Prostate gland (tissue), 2 donors: ENCODE measurements at regions not wholly inside any gene's neighbourhood (a gene's known extent, or its start where the extent isn't known, plus 50 kb on each side); places are given as distances from the start of the nearest gene placed in this dataset.

Source experiments
- POLR2A ChIP-seq: fragments of 450-650 bp; IDR thresholded peaks from one replicate; pipeline ENCODE4 v1.6.1; 2016; ENCODE audit warnings: antibody characterized with exemption, mild to moderate bottlenecking
- POLR2AphosphoS5 ChIP-seq: sonication (generic); formaldehyde crosslinking; IDR thresholded peaks from one replicate; pipeline ENCODE4 v1.6.1; 2017; ENCODE audit warnings: antibody characterized with exemption
- TF ChIP-seq, protein P1 (sequence below), 4 experiments: fragments of 200-600 bp in 2 of 4; fragments of 450-650 bp in 2 of 4; sonication (generic) in 2 of 4; IDR thresholded peaks; 1 replicate in 3 of 4; 2 replicates in 1 of 4; pipeline ENCODE4 v1.5.1; 2016 to 2019; ENCODE audit warnings: antibody characterized with exemption in 4 of 4, mild to moderate bottlenecking in 2 of 4, moderate library complexity in 2 of 4

DNA sequence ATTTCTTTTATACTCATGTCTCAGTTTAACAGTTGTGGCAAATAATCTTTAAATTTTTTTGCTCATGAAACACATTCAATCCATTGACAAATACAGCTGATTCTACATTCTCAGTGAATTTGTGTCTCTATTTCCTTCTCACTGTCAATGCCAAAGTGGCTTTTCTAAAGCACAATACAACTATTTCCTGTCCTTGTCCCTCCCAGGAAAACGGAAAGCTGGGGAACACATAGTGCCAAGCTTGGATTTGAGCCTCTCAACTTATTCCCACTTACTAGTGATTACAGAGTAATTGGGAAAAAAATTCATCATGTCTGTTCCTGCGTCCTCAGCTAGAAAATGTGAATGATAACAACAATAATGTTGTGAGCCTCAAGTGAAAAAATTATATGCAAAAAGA, 899.7 kb upstream of the CDH2 start:
- TF ChIP-seq, protein P1, sequence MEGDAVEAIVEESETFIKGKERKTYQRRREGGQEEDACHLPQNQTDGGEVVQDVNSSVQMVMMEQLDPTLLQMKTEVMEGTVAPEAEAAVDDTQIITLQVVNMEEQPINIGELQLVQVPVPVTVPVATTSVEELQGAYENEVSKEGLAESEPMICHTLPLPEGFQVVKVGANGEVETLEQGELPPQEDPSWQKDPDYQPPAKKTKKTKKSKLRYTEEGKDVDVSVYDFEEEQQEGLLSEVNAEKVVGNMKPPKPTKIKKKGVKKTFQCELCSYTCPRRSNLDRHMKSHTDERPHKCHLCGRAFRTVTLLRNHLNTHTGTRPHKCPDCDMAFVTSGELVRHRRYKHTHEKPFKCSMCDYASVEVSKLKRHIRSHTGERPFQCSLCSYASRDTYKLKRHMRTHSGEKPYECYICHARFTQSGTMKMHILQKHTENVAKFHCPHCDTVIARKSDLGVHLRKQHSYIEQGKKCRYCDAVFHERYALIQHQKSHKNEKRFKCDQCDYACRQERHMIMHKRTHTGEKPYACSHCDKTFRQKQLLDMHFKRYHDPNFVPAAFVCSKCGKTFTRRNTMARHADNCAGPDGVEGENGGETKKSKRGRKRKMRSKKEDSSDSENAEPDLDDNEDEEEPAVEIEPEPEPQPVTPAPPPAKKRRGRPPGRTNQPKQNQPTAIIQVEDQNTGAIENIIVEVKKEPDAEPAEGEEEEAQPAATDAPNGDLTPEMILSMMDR (IDR thresholded peaks at IDR 0.05) = no peak
- no peak for TF ChIP-seq POLR2AphosphoS5
- TF ChIP-seq POLR2A = no peak
